Nephron (organoid): ENCODE measurements at regions not wholly inside any gene's neighbourhood (a gene's known extent, or its start where the extent isn't known, plus 50 kb on each side); places are given as distances from the start of the nearest gene placed in this dataset.
A peak's percentile ranks its signal among the peaks of the same experiment; 100 is the strongest.

Source experiments
- H3K27ac Mint-ChIP-seq, 3 experiments: 2 replicates each; pipeline ENCODE4 v1.8.0; 2020; ENCODE audit warnings: mixed read lengths in 3 of 3, mild to moderate bottlenecking in 2 of 3, moderate library complexity in 1 of 3
- H3K27me3 Mint-ChIP-seq: 2 replicates; pipeline ENCODE4 v1.8.0; 2021; ENCODE audit warnings: low read depth, mild to moderate bottlenecking, moderate library complexity, mixed read lengths
- H3K36me3 Mint-ChIP-seq: 2 replicates; pipeline ENCODE4 v1.8.0; 2020; ENCODE audit warnings: low read depth, mixed read lengths
- H3K4me1 Mint-ChIP-seq: 2 replicates; pipeline ENCODE4 v1.8.0; 2020; ENCODE audit warnings: mixed read lengths
- H3K4me3 Mint-ChIP-seq, 3 experiments: 2 replicates each; pipeline ENCODE4 v1.8.0; 2020; ENCODE audit warnings: mild to moderate bottlenecking in 3 of 3, mixed read lengths in 3 of 3, moderate library complexity in 2 of 3
- H3K9me3 Mint-ChIP-seq: 2 replicates; pipeline ENCODE4 v1.8.0; 2020; ENCODE audit warnings: mixed read lengths
- CTCF ChIP-seq, 3 experiments: fragments of 200-600 bp; sonication (generic); IDR thresholded peaks; one replicate each; pipeline ENCODE4 v1.5.0; 2021; ENCODE audit warnings: antibody characterized with exemption in 3 of 3; ENCODE audit not compliant: unreplicated experiment in 3 of 3

GRCh38 chr2:217729421-217730053 is 273.3 kb downstream of the TNS1 start:
- Mint-ChIP-seq H3K9me3 (no peaks in the 10 kb centered on the region), H3K4me3 (peak overlapping the region in 1 of 3 experiments; percentile 15), H3K27ac (peak overlapping the region; percentile 82 to 96 (median 96)), H3K4me1 (peaks cover 60% of the 10 kb centered on the region), H3K27me3 (peaks cover 4% of the 10 kb centered on the region), H3K36me3 (no peaks in the 10 kb centered on the region)
- no peak for TF ChIP-seq CTCF (IDR thresholded peaks at IDR 0.05; ENCODE audit: unreplicated experiment in 3 of 3)

DNA sequence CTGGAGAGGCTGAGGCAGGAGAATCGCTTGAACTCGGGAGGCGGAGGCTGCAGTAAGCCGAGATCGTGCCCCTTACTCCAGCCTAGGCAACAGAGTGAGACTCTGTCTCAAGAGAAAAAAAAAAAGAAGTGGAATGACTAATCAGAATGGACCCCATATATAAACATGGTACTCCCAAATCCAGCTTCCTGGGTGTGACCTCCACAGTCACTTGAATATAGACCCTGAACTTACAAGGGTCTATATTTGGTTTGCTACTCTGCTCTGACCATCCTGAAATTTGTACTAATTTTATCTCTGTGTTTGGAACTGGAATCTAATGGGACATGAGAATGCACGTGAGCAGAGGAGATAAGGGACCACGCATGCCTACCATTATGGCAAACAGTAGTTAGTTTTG is 275.0 kb downstream of the TNS1 start:
- Mint-ChIP-seq H3K4me3 (no peak overlapping the region), H3K9me3 (no peaks in the 10 kb centered on the region), H3K27ac (no peak overlapping the region), H3K36me3 (peaks cover 4% of the 10 kb centered on the region), H3K4me1 (peaks cover 55% of the 10 kb centered on the region), H3K27me3 (no peaks in the 10 kb centered on the region)
- no peak for TF ChIP-seq CTCF (IDR thresholded peaks at IDR 0.05; ENCODE audit: unreplicated experiment in 3 of 3)

DNA sequence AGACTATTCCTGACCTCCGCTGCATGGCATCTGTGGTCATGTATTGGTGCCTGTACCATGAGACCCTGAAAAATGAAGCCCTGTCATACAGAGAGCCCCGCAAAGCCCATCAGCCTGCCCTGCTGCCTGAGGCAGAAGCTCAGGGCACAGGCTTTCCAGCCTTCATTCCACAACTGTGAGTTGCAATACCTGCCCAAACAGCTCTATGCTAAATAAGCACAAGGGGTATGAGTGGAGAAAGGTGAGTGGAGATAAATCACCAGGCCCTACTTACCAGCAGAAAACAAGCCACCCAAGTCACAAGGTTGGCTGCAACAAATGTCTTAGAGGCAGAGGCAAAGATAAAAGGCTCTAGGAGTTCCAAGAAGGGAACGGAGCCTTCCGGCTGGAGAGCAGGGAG is 277.4 kb downstream of the TNS1 start:
- H3K27ac Mint-ChIP-seq: no peak overlapping the region
- H3K36me3 Mint-ChIP-seq: peaks cover 8% of the 10 kb centered on the region
- H3K27me3 Mint-ChIP-seq: no peaks in the 10 kb centered on the region
- H3K9me3 Mint-ChIP-seq: no peaks in the 10 kb centered on the region
- TF ChIP-seq CTCF (IDR thresholded peaks at IDR 0.05; ENCODE audit: unreplicated experiment in 3 of 3): no peak
- peaks cover 35% of the 10 kb centered on the region for H3K4me1 Mint-ChIP-seq
- no peak overlapping the region for H3K4me3 Mint-ChIP-seq

GRCh38 chr2:217724471-217724870 is 278.3 kb downstream of the TNS1 start:
- no peak overlapping the region for H3K4me3 Mint-ChIP-seq
- H3K27ac Mint-ChIP-seq: no peak overlapping the region
- H3K4me1 Mint-ChIP-seq: peaks cover 30% of the 10 kb centered on the region
- peaks cover 8% of the 10 kb centered on the region for H3K36me3 Mint-ChIP-seq
- no peak for TF ChIP-seq CTCF (IDR thresholded peaks at IDR 0.05; ENCODE audit: unreplicated experiment in 3 of 3)
- no peaks in the 10 kb centered on the region for H3K9me3 Mint-ChIP-seq
- no peaks in the 10 kb centered on the region for H3K27me3 Mint-ChIP-seq

GRCh38 chr2:217723981-217724380 is 278.8 kb downstream of the TNS1 start:
- TF ChIP-seq CTCF (IDR thresholded peaks at IDR 0.05; ENCODE audit: unreplicated experiment in 3 of 3): no peak
- Mint-ChIP-seq H3K4me1 (peaks cover 25% of the 10 kb centered on the region), H3K27me3 (peaks cover 4% of the 10 kb centered on the region), H3K27ac (peak overlapping the region in 2 of 3 experiments; percentile 56 to 62), H3K36me3 (peaks cover 8% of the 10 kb centered on the region), H3K4me3 (no peak overlapping the region), H3K9me3 (no peaks in the 10 kb centered on the region)

DNA sequence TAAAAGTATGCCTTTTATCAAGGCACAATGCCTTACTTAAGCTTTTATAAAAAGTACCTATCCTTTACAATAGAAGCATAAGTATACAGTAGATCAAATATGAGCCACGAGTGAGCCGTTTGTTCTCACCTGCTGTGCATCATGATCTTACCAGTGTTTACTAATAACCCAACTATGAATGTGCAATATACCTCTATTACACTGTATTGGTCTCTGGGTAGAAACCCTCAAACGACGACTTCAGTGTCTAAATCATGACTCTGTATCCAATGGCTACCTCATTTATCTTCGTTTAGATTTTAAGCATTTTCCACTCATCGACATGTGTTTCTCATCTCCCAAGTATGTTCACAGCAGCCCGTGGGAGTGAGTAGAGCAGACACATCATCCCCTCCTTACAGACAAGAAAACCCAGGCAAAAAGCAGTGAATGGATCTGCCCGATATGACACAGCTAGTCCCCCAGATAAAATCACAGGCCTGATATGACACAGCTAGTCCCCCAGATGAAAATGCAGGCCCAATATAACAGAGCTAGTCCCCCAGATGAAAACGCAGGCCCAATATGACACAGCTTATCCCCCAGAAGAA is 279.8 kb downstream of the TNS1 start:
- no peaks in the 10 kb centered on the region for H3K9me3 Mint-ChIP-seq
- peaks cover 21% of the 10 kb centered on the region for H3K4me1 Mint-ChIP-seq
- no peak for TF ChIP-seq CTCF (IDR thresholded peaks at IDR 0.05; ENCODE audit: unreplicated experiment in 3 of 3)
- H3K27me3 Mint-ChIP-seq: peaks cover 6% of the 10 kb centered on the region
- H3K36me3 Mint-ChIP-seq: peaks cover 8% of the 10 kb centered on the region
- H3K27ac Mint-ChIP-seq: peak overlapping the region; percentile 56 to 76 (median 62)
- no peak overlapping the region for H3K4me3 Mint-ChIP-seq
